ENCODE measurements at regions not wholly inside any gene's neighbourhood (a gene's known extent, or its start where the extent isn't known, plus 50 kb on each side); places are given as distances from the start of the nearest gene placed in this dataset.

DNA sequence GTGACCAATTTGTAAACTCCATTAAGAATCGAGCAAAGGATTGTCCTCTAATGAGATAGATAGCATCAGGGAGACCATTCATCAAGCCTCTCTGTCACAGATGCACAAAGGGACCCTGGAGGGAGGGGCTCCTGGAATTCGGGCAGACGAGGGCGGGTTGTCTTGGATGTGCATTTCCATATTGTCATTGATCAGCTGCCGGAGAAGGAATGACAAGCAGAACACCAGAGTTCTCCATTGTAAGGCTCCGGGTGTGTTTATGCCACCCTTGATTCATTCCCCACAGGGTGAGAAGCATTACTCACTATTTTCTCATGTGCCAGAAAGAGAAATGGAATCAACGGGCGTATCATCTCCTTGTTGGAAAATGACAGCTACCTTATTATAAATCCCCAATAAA, 167.5 kb downstream of the EBLN2 start:
- Histone ChIP-seq H3K27me3 (ENCODE audit: low read depth, low read length) (peaks cover 22% of the 10 kb centered on the region), H3K4me2 (ENCODE audit: low read length) (no peak overlapping the region), H3K36me3 (replicated peaks; ENCODE audit: low read depth, low read length) (no peaks in the 10 kb centered on the region), H2AFZ (ENCODE audit: low read depth, low read length) (no peak overlapping the region), H3K4me3 (ENCODE audit: low read length) (no peak overlapping the region), H4K20me1 (ENCODE audit: insufficient read depth, low read length) (no peaks in the 10 kb centered on the region), H3K27ac (ENCODE audit: low read length) (no peak overlapping the region), H3K9ac (ENCODE audit: low read length) (no peak overlapping the region), H3K79me2 (ENCODE audit: low read length) (no peaks in the 10 kb centered on the region), H3K9me3 (ENCODE audit: insufficient read depth, low read length) (no peaks in the 10 kb centered on the region), H3K4me1 (ENCODE audit: low read length) (no peaks in the 10 kb centered on the region)
- TF ChIP-seq, protein P1, sequence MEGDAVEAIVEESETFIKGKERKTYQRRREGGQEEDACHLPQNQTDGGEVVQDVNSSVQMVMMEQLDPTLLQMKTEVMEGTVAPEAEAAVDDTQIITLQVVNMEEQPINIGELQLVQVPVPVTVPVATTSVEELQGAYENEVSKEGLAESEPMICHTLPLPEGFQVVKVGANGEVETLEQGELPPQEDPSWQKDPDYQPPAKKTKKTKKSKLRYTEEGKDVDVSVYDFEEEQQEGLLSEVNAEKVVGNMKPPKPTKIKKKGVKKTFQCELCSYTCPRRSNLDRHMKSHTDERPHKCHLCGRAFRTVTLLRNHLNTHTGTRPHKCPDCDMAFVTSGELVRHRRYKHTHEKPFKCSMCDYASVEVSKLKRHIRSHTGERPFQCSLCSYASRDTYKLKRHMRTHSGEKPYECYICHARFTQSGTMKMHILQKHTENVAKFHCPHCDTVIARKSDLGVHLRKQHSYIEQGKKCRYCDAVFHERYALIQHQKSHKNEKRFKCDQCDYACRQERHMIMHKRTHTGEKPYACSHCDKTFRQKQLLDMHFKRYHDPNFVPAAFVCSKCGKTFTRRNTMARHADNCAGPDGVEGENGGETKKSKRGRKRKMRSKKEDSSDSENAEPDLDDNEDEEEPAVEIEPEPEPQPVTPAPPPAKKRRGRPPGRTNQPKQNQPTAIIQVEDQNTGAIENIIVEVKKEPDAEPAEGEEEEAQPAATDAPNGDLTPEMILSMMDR (IDR thresholded peaks at IDR 0.05; ENCODE audit: low read depth, low read length), result no peak
- TF ChIP-seq EZH2phosphoT487 (IDR thresholded peaks at IDR 0.05; ENCODE audit: low read depth), result no peak

DNA sequence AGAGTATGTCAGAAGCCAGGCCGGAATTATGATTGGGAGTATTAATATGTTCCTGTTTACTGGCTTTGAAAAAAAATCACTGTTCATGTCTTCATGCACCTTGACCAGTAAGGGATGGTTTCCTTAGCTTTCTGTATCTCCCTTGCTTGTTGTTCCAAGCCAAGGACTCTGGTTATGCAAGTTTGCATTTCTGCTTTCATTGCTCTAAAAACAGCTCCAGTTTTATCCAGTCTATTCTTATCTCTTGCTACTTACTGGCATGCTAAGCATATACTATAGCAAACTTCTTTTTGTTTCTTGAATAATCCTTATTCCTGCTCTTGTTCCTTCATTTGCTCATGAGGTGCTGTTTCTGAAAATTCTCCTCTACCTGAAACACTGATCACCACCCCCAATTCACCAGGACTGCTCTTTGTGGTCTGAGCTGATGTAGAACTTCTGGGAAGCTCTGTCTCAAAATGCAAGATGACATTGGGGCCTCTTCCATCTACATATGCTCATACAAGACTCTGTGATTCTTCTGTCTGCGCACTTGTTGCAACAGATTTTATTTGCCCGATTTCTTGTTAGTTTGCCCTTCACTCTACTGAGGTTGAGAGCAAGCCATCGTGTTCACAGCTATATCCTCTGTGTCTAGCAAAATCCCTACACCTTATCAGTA, 173.0 kb downstream of the EBLN2 start:
- no peaks in the 10 kb centered on the region for H3K4me1 ChIP-seq (ENCODE audit: low read length)
- no peak overlapping the region for H3K4me2 ChIP-seq (ENCODE audit: low read length)
- H3K27me3 ChIP-seq (ENCODE audit: low read depth, low read length), result no peaks in the 10 kb centered on the region
- H3K27ac ChIP-seq (ENCODE audit: low read length), result no peak overlapping the region
- no peak overlapping the region for H3K4me3 ChIP-seq (ENCODE audit: low read length)
- H3K36me3 ChIP-seq (replicated peaks; ENCODE audit: low read depth, low read length), result no peaks in the 10 kb centered on the region
- H4K20me1 ChIP-seq (ENCODE audit: insufficient read depth, low read length), result no peaks in the 10 kb centered on the region
- TF ChIP-seq, protein P1 (IDR thresholded peaks at IDR 0.05; ENCODE audit: low read depth, low read length), result no peak
- no peak for TF ChIP-seq EZH2phosphoT487 (IDR thresholded peaks at IDR 0.05; ENCODE audit: low read depth)
- H3K9ac ChIP-seq (ENCODE audit: low read length), result no peak overlapping the region
- H2AFZ ChIP-seq (ENCODE audit: low read depth, low read length), result no peak overlapping the region
- H3K79me2 ChIP-seq (ENCODE audit: low read length), result no peaks in the 10 kb centered on the region
- no peaks in the 10 kb centered on the region for H3K9me3 ChIP-seq (ENCODE audit: insufficient read depth, low read length)

DNA sequence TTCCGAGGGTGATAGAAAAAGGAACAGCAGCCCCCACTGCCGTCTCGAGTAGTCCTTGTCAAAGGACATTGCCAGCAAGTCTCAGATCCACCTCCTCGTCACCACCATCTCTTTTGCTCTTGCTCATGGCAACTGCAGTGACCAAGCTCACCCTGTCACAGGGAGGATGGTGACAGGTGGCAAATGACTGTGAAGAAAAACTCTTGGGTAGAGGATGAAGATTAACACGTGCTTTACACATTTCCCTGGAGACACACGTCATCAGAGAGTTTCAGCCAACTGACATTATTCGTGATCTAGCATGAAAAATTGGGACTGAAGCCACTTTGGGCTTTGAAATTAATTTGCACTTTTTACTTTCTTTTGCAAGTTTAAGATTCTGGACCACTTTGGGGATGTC, 174.3 kb downstream of the EBLN2 start:
- H3K27ac ChIP-seq (ENCODE audit: low read length), result no peak overlapping the region
- no peaks in the 10 kb centered on the region for H3K27me3 ChIP-seq (ENCODE audit: low read depth, low read length)
- H3K4me3 ChIP-seq (ENCODE audit: low read length), result no peak overlapping the region
- H3K9ac ChIP-seq (ENCODE audit: low read length), result no peak overlapping the region
- H2AFZ ChIP-seq (ENCODE audit: low read depth, low read length), result no peak overlapping the region
- TF ChIP-seq, protein P1 (IDR thresholded peaks at IDR 0.05; ENCODE audit: low read depth, low read length), result no peak
- H4K20me1 ChIP-seq (ENCODE audit: insufficient read depth, low read length), result no peaks in the 10 kb centered on the region
- no peaks in the 10 kb centered on the region for H3K79me2 ChIP-seq (ENCODE audit: low read length)
- no peaks in the 10 kb centered on the region for H3K4me1 ChIP-seq (ENCODE audit: low read length)
- H3K4me2 ChIP-seq (ENCODE audit: low read length), result no peak overlapping the region
- H3K9me3 ChIP-seq (ENCODE audit: insufficient read depth, low read length), result no peaks in the 10 kb centered on the region
- no peaks in the 10 kb centered on the region for H3K36me3 ChIP-seq (replicated peaks; ENCODE audit: low read depth, low read length)

DNA sequence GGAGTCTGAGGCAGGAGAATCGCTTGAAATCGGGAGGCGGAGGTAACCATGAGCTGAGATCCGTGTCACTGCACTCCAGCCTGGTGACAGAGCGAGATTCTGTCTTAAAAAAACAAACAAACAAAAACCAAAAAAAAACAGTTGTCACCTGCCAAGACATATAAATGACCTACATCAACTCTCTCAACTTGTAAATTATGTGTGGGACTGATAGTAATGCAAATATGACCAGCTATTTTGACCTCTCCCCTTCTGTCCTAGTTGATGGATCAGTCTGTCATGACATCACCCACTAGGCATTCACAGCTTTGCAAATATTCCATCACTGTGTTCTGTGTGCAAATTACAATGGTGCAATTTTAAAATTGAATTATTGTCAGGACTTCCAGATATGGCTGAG, 175.4 kb downstream of the EBLN2 start:
- H3K9me3 ChIP-seq (ENCODE audit: insufficient read depth, low read length), result no peaks in the 10 kb centered on the region
- no peaks in the 10 kb centered on the region for H3K27me3 ChIP-seq (ENCODE audit: low read depth, low read length)
- H3K27ac ChIP-seq (ENCODE audit: low read length), result no peak overlapping the region
- H3K36me3 ChIP-seq (replicated peaks; ENCODE audit: low read depth, low read length), result no peaks in the 10 kb centered on the region
- no peak overlapping the region for H3K4me2 ChIP-seq (ENCODE audit: low read length)
- H3K4me1 ChIP-seq (ENCODE audit: low read length), result no peaks in the 10 kb centered on the region
- H3K4me3 ChIP-seq (ENCODE audit: low read length), result no peak overlapping the region
- H2AFZ ChIP-seq (ENCODE audit: low read depth, low read length), result no peak overlapping the region
- no peaks in the 10 kb centered on the region for H4K20me1 ChIP-seq (ENCODE audit: insufficient read depth, low read length)
- no peak for TF ChIP-seq EZH2phosphoT487 (IDR thresholded peaks at IDR 0.05; ENCODE audit: low read depth)
- TF ChIP-seq, protein P1 (IDR thresholded peaks at IDR 0.05; ENCODE audit: low read depth, low read length), result no peak
- no peak overlapping the region for H3K9ac ChIP-seq (ENCODE audit: low read length)
- no peaks in the 10 kb centered on the region for H3K79me2 ChIP-seq (ENCODE audit: low read length)
